ENCODE measurements at regions not wholly inside any gene's neighbourhood (a gene's known extent, or its start where the extent isn't known, plus 50 kb on each side); places are given as distances from the start of the nearest gene placed in this dataset.

DNA sequence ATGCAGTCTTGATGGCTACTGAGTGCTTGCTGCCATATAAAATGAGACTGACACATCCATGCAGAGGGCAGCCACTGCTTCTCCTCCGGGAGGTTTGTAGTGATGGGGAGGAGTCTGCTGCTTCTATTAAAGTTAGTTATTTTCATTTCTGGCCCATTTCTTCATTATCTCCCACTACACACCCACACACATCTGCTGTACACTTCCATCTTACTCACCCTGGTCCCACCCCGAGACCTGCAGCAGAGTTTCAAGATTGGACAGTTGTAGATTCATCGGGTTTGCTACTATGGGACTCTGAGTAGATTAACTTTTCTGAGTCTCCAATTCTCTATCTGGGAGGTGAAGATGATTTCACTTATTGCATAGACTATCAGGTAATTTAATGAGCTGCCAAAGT is 176.2 kb upstream of the SNX19 start:
- H3K4me3 ChIP-seq (ENCODE audit: low read depth, low read length): no peak overlapping the region
- TF ChIP-seq, protein P1, sequence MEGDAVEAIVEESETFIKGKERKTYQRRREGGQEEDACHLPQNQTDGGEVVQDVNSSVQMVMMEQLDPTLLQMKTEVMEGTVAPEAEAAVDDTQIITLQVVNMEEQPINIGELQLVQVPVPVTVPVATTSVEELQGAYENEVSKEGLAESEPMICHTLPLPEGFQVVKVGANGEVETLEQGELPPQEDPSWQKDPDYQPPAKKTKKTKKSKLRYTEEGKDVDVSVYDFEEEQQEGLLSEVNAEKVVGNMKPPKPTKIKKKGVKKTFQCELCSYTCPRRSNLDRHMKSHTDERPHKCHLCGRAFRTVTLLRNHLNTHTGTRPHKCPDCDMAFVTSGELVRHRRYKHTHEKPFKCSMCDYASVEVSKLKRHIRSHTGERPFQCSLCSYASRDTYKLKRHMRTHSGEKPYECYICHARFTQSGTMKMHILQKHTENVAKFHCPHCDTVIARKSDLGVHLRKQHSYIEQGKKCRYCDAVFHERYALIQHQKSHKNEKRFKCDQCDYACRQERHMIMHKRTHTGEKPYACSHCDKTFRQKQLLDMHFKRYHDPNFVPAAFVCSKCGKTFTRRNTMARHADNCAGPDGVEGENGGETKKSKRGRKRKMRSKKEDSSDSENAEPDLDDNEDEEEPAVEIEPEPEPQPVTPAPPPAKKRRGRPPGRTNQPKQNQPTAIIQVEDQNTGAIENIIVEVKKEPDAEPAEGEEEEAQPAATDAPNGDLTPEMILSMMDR (IDR thresholded peaks at IDR 0.05; ENCODE audit: borderline replicate concordance, insufficient read depth, low read depth, low read length): no peak

DNA sequence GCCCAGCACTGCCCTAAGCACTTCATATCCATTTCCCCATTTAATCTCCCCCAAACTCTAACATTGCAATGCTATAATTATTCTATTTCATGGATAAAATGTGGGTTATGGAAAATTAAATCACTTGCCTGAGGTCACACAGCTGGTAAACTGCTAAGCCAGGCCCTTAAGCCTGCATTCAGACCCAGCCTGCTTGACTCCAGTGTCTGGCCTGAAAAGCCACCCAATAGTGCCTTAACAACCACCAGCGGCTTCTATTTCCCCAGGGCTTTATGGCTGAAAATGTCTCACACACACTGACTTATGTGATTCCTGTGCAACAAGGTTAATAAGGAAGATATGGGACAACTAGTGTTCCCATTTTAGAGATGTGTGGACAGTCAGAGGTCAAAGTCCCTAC is 178.5 kb upstream of the SNX19 start:
- TF ChIP-seq, protein P1 (IDR thresholded peaks at IDR 0.05; ENCODE audit: borderline replicate concordance, insufficient read depth, low read depth, low read length): no peak
- H3K4me3 ChIP-seq (ENCODE audit: low read depth, low read length): no peak overlapping the region

DNA sequence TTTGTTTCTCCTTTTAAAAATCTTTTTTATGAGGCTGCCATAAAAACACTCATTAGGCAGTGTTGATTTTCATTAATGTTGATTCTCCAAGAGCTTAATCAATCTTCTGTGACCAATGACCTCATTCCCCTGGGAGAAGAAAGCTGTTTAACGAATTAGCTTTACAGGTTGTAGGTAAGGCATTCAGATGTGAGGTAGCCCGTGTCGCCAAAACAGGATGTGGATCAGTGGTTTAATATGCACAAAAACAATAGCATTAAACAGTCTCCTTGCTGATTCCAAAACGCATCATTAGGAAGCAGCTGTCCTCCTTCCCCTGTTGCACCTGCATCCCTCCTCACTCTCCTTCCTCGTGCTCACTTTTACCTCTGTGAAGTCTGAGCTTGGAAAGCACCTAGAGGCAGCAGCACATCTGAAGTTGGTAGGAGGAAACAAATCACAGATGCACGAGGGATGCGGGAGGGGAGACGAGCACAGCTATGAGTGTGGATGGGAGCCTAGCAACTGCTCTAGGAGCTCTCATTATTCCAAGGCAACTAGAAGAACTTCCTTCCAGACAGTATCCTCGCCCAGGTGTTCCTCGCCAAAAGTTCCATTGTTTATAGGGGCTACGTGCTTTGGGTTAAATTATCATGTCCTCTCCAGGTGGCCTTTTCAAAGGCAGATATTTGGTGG is 179.4 kb upstream of the SNX19 start:
- TF ChIP-seq, protein P1 (IDR thresholded peaks at IDR 0.05; ENCODE audit: borderline replicate concordance, insufficient read depth, low read depth, low read length): no peak
- H3K4me3 ChIP-seq (ENCODE audit: low read depth, low read length): no peak overlapping the region

DNA sequence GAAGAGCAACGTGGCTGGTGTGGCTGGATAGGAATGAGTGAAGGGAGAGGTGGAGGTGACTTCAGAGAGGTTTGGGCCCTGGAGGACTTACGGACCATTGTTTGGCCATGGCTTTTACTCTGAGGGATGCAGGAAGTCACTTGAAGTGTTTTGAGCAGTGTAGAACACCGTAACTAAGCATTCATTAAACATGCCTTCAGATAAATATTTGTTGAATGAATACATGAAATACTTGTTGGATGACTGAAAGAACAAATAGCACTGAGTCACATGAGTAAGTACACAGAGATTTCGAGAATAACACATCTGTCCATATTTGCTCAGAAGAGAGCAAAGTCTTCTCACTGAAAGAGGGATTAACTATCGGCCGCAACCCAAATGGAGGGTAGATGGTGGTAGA is 182.7 kb upstream of the SNX19 start:
- TF ChIP-seq, protein P1 (IDR thresholded peaks at IDR 0.05; ENCODE audit: borderline replicate concordance, insufficient read depth, low read depth, low read length): no peak
- H3K4me3 ChIP-seq (ENCODE audit: low read depth, low read length): no peak overlapping the region

DNA sequence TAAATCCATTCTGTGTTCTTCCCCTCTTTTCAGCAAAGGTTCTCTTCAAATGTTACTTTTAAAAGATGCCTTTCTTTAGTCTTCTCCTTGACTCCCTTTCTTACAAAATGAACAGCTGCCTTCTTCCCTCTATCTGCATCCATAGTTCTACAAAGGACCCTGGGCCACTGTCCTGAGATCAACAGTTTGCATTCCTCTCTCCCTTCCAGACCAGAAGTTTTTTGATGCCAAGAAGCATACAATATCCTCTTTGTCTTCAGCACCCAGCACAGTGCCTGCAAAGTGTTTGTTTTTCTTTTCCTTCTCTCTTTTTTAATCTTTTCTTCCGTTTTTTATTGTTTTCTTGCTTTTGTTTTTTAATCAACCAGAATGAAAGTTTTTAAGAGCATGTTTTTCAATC is 183.5 kb upstream of the SNX19 start:
- TF ChIP-seq, protein P1 (IDR thresholded peaks at IDR 0.05; ENCODE audit: borderline replicate concordance, insufficient read depth, low read depth, low read length): no peak
- no peak overlapping the region for H3K4me3 ChIP-seq (ENCODE audit: low read depth, low read length)

DNA sequence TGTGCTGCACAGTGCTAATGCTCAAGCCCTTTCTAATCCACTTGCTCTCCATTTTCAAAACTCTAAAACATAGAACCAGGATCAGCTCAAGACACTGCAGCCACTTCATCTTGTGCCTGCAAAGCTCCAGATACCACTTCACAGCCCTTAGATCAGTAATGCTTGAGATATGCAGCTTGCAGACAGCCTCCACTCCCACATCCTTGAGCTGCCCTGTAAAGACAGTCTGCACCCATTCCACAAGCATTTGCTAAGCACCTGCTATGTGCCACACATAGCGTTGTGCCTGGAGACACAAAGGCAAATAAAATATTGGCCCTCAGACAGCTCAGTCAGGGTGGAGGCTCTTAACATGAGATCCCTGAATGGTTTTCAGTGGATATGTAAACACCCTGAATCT is 192.5 kb upstream of the SNX19 start:
- H3K4me3 ChIP-seq (ENCODE audit: low read depth, low read length): no peak overlapping the region
- TF ChIP-seq, protein P1 (IDR thresholded peaks at IDR 0.05; ENCODE audit: borderline replicate concordance, insufficient read depth, low read depth, low read length): no peak

DNA sequence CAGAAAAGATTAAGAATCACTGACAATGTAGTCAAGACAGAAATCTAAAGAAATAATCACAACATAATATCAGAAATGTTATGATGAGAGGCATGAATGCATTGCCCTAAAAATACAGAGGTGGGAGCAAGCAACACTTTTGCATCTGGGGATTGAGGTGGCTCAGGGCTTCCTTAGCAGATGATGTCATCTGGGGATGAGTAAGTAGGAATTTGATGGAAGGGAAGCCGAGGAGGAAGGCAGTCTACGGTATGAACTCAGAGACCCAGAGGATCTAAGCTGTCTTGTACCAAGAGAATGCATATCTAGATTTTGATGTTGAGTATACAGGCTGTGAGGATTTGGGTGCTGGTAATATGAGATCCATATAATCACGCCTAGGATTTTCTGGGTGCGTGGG is 193.0 kb upstream of the SNX19 start:
- no peak overlapping the region for H3K4me3 ChIP-seq (ENCODE audit: low read depth, low read length)
- TF ChIP-seq, protein P1 (IDR thresholded peaks at IDR 0.05; ENCODE audit: borderline replicate concordance, insufficient read depth, low read depth, low read length): no peak

Data from GM12875 (cell line).